Tibial nerve (tissue), 4 donors: ENCODE measurements at regions not wholly inside any gene's neighbourhood (a gene's known extent, or its start where the extent isn't known, plus 50 kb on each side); places are given as distances from the start of the nearest gene placed in this dataset.
A peak's percentile ranks its signal among the peaks of the same experiment; 100 is the strongest.

Experiments used
- DNase-seq, 2 donors: peaks; one replicate each; pipeline ENCODE4 v3.0.0-alpha.2; 2019; ENCODE audit warnings: low spot score in 2 of 2
- H3K27ac ChIP-seq, 4 donors: fragments of 200-600 bp; sonication (generic) in 3 of 4; one replicate each; pipeline ENCODE4 v1.5.1; 2017 to 2019; ENCODE audit warnings: mild to moderate bottlenecking in 1 of 4
- H3K27me3 ChIP-seq, 2 donors: fragments of 200-600 bp; sonication (generic) in 1 of 2; one replicate each; pipeline versions ENCODE4 v1.5.1 to v1.6.0; 2017 to 2019
- H3K36me3 ChIP-seq, 3 donors: fragments of 200-600 bp; sonication (generic); one replicate each; pipeline ENCODE4 v1.5.1; 2018 to 2019
- H3K4me1 ChIP-seq, 4 donors: fragments of 200-600 bp; sonication (generic) in 3 of 4; one replicate each; pipeline ENCODE4 v1.5.1; 2017 to 2019
- H3K4me3 ChIP-seq, 4 donors: fragments of 200-600 bp; sonication (generic) in 3 of 4; one replicate each; pipeline ENCODE4 v1.5.1; 2017 to 2019; ENCODE audit warnings: mild to moderate bottlenecking in 1 of 4, moderate library complexity in 1 of 4
- H3K9me3 ChIP-seq, 4 donors: fragments of 200-600 bp; sonication (generic) in 3 of 4; one replicate each; pipeline ENCODE4 v1.5.1; 2017 to 2019
- CTCF ChIP-seq, 5 experiments: fragments of 200-600 bp in 3 of 5; fragments of 450-650 bp in 2 of 5; sonication (generic) in 3 of 5; IDR thresholded peaks; one replicate each; pipeline ENCODE4 v1.5.1; 2016 to 2019; ENCODE audit warnings: antibody characterized with exemption in 5 of 5, mild to moderate bottlenecking in 3 of 5, moderate library complexity in 2 of 5
- EP300 ChIP-seq, 2 donors: sonication (generic); formaldehyde crosslinking; IDR thresholded peaks; one replicate each; pipeline ENCODE4 v1.6.1; 2017; ENCODE audit warnings: antibody characterized with exemption in 2 of 2, mild to moderate bottlenecking in 1 of 2
- POLR2A ChIP-seq, 2 donors: fragments of 450-650 bp; IDR thresholded peaks; one replicate each; pipeline ENCODE4 v1.6.1; 2017; ENCODE audit warnings: antibody characterized with exemption in 2 of 2, mild to moderate bottlenecking in 2 of 2, moderate library complexity in 2 of 2
- WGBS, 2 donors: methylation state at CpG; one replicate each; pipeline ENCODE4 v1.1.5; 2018; 5-methylcytosine and 5-hydroxymethylcytosine counted together

- Histone ChIP-seq H3K36me3 (no peaks in the 10 kb centered on the region), H3K27me3 (no peaks in the 10 kb centered on the region), H3K4me1 (peaks cover 0 to 26% (median 4%) of the 10 kb centered on the region in 4 donors), H3K27ac (no peak overlapping the region), H3K4me3 (no peak overlapping the region), H3K9me3 (peaks cover 0 to 3% (median 0%) of the 10 kb centered on the region in 4 donors)
- 62 to 72% methylated on average over 7 of the region's 7 CpGs for WGBS, 2 donors
- TF ChIP-seq POLR2A (IDR thresholded peaks at IDR 0.05), result no peak
- TF ChIP-seq EP300 (IDR thresholded peaks at IDR 0.05), result no peak
- no peak for TF ChIP-seq CTCF (IDR thresholded peaks at IDR 0.05)
- DNase-seq, result no peak
Measured at GRCh38 chr5:116360008-116360853, 214.4 kb downstream of the SEMA6A start.

GRCh38 chr5:116359592-116359991 lies 215.0 kb downstream of the SEMA6A start:
- DNase-seq, result no peak
- Histone ChIP-seq H3K4me3 (no peak overlapping the region), H3K4me1 (peaks cover 0 to 26% (median 4%) of the 10 kb centered on the region in 4 donors), H3K27me3 (no peaks in the 10 kb centered on the region), H3K9me3 (peaks cover 0 to 10% (median 3%) of the 10 kb centered on the region in 4 donors), H3K27ac (no peak overlapping the region), H3K36me3 (no peaks in the 10 kb centered on the region)
- 86 to 93% methylated on average over 1 of the region's 1 CpG for WGBS, 2 donors
- peak in 1 of 2 donors; percentile 20 for TF ChIP-seq EP300 (IDR thresholded peaks at IDR 0.05)
- TF ChIP-seq POLR2A (IDR thresholded peaks at IDR 0.05), result no peak
- no peak for TF ChIP-seq CTCF (IDR thresholded peaks at IDR 0.05)

GRCh38 chr5:116358911-116359418 lies 215.7 kb downstream of the SEMA6A start:
- DNase-seq, result no peak
- Histone ChIP-seq H3K4me1 (peaks cover 0 to 26% (median 4%) of the 10 kb centered on the region in 4 donors), H3K4me3 (no peak overlapping the region), H3K36me3 (no peaks in the 10 kb centered on the region), H3K9me3 (peaks cover 0 to 15% (median 3%) of the 10 kb centered on the region in 4 donors), H3K27ac (no peak overlapping the region), H3K27me3 (no peaks in the 10 kb centered on the region)
- TF ChIP-seq EP300 (IDR thresholded peaks at IDR 0.05), result no peak
- no peak for TF ChIP-seq POLR2A (IDR thresholded peaks at IDR 0.05)
- TF ChIP-seq CTCF (IDR thresholded peaks at IDR 0.05), result no peak
- WGBS, 2 donors, result 59 to 73% methylated on average over 1 of the region's 1 CpG

- H3K36me3 ChIP-seq, result no peaks in the 10 kb centered on the region
- no peaks in the 10 kb centered on the region for H3K27me3 ChIP-seq
- peaks cover 0 to 26% (median 4%) of the 10 kb centered on the region in 4 donors for H3K4me1 ChIP-seq
- H3K27ac ChIP-seq, result no peak overlapping the region
- peaks cover 0 to 18% (median 3%) of the 10 kb centered on the region in 4 donors for H3K9me3 ChIP-seq
- DNase-seq, result no peak
- H3K4me3 ChIP-seq, result no peak overlapping the region
- no peak for TF ChIP-seq EP300 (IDR thresholded peaks at IDR 0.05)
- no peak for TF ChIP-seq CTCF (IDR thresholded peaks at IDR 0.05)
- TF ChIP-seq POLR2A (IDR thresholded peaks at IDR 0.05), result no peak
Measured at GRCh38 chr5:116358015-116358523, 216.6 kb downstream of the SEMA6A start.
